ENCODE measurements at regions not wholly inside any gene's neighbourhood (a gene's known extent, or its start where the extent isn't known, plus 50 kb on each side); places are given as distances from the start of the nearest gene placed in this dataset.

- no peak for DNase-seq (ENCODE audit: low read depth in 2 of 2)
These were observed 226.8 kb upstream of the HMGA2 start for GRCh38 chr12:65597527-65597926.

DNA sequence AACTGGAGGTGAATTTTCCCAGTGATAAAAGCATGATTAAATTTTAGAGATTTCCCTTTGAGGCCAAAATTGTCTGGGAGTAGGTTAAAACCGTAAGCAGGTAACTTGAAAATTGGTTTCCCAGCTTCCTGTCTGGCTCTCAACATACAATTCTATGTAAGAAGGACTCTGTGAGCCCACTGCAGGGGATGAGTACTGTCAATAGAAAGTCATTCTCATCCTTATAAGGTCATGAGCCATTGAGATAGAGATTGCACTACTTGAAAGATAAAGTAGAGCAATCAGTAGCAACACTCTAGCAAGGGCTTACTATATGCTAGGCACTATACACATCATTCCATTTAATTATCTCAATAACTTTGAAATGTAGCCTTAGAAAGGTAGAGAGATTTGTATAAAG is 225.6 kb upstream of the HMGA2 start:
- no peak for DNase-seq (ENCODE audit: low read depth in 2 of 2)

DNA sequence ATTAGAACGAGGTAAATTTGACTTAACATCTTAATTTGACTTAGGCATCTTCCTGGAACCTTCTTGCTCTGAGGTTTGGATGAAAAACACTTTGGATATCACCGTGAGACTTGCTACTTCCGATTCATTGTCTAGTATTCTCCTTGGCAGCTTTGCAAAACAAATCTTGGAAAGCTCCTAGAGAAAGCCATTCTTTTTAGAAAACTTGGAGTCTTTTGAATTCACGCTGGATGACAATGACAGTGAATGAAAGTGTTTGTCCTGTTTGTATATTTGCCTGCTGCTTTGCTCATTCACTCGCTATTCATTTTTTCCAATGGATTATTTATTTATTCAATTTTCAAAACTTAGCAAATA is 222.1 kb upstream of the HMGA2 start:
- DNase-seq (ENCODE audit: low read depth in 2 of 2), result no peak

DNA sequence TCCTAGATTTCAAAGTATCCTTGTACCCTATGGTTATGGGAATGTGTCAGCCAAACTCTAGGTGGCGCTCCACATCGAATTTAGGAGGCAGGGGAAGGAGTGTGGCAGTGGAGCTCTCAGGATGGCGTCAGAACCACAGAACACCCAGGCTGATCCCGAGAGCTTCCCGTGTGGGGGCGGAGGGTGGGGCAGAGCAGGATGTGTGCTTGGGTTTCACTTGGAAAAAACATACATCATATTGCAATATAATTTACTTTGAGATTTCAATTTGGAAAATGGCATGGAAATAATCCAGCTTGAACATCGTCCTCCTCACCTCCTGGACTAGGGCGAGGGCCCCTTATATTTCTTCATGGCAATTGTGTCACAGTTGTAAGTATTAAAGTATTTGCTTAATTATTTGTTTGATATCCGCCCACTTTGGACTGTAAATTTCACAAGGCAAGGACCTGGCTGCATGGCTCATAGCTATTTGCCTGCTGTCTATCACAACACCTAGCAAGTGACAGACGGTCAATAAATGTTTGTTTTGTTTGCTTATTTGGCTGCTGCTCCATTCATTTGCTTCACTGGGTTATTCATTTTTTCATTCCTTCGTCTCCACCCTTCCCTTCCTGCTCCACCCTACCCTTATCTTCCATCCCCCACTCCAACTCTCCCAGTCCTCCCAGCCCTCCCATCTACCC is 221.5 kb upstream of the HMGA2 start:
- peak; percentile 88 to 90 for DNase-seq (ENCODE audit: low read depth in 2 of 2)

DNA sequence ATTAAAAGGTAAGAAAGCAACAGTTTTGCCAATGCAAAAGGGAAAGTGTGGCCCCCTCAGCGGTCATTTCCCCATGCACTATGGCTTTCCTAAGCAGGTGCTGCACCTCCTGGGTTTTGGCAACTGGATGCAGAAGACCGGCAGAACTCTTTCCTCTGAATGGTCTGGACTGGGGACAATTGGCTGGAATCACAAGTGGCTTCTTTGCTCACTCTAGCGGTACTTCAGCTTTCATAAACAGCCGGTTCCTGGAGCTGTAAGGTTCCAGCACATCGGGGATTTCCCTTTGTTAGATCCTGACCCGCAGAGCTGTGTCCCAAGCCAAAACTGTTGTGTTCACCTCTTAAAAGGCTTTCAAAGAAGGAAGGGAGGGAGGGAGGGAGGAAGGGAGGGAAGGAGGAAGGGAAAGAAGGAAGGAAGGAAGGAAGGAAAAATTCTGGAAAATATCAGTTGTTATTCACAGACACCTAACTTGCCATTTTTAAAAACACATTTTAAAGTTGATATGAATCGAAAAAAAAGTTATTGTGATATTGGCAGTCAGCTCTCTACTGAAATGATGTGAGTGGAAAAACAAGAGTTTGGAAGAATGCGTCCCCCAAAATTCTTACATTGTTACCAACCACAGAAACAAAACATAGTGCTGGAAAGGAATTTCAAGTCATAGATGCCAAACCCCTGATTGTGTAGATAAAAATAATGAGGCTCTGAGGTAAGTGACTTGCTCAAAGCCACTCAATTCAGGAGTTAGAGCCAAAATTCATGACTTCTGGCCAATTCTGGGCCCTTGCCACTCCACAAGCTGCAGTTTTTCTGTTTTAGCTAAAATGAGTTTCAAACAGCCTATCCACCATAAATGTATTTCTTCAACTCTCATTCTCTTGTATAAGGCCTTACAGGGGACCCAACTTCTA is 220.6 kb upstream of the HMGA2 start:
- DNase-seq (ENCODE audit: low read depth in 2 of 2), result peak; percentile 88

- no peak for DNase-seq (ENCODE audit: low read depth in 2 of 2)
These were observed 219.3 kb upstream of the HMGA2 start for GRCh38 chr12:65605019-65605418.

GRCh38 chr12:65606008-65606766 is 218.1 kb upstream of the HMGA2 start:
- no peak for DNase-seq (ENCODE audit: low read depth in 2 of 2)

- peak in 1 of 2 experiments; percentile 62 for DNase-seq (ENCODE audit: low read depth in 2 of 2)
These were observed 216.9 kb upstream of the HMGA2 start for GRCh38 chr12:65607401-65607841.

GRCh38 chr12:65608319-65608916 is 215.9 kb upstream of the HMGA2 start:
- no peak for DNase-seq (ENCODE audit: low read depth in 2 of 2)

GRCh38 chr12:65609359-65609771 is 214.9 kb upstream of the HMGA2 start:
- DNase-seq (ENCODE audit: low read depth in 2 of 2), result peak; percentile 89 to 90

GRCh38 chr12:65611396-65611795 is 212.9 kb upstream of the HMGA2 start:
- DNase-seq (ENCODE audit: low read depth in 2 of 2), result no peak

DNA sequence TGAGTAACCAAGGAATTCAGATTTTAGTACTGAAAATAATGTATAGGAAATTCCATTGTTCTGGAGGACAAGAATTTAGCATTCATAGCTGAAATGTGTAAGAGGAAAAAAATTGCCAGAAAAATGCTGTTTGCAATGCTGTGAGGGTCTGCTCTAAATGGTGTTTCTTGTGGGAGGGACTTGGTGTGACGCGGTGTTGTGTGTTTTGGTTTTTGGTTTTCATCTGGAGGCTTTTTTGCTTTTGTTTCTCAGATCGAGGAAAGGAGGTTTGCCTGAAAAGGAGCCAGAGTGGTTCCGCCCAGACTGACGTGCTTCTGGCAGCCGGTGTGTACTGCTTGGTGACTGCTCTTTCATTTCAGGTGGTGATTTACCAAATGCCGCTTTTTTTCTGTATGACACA is 211.8 kb upstream of the HMGA2 start:
- peak; percentile 67 to 74 for DNase-seq (ENCODE audit: low read depth in 2 of 2)

DNA sequence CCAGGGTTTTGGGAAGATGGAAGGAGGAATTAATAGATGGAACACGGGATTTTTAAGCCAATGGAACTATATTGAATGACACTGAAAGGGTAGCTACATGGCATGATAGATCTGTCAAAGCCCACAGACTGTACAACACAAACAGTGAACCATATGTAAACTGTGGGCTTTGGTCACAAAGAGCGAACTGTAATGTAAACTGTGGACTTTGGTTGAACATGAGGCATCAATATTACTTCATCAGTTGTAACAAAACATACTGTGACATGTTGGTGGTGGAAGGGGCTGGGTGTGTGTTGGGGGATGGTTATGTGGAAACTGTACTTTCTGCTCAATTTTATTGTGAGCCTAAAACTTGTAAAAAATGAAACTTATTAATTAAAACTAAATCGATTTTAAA is 210.6 kb upstream of the HMGA2 start:
- DNase-seq (ENCODE audit: low read depth in 2 of 2), result no peak

- no peak for DNase-seq (ENCODE audit: low read depth in 2 of 2)
These were observed 209.9 kb upstream of the HMGA2 start for GRCh38 chr12:65614259-65614889.

DNA sequence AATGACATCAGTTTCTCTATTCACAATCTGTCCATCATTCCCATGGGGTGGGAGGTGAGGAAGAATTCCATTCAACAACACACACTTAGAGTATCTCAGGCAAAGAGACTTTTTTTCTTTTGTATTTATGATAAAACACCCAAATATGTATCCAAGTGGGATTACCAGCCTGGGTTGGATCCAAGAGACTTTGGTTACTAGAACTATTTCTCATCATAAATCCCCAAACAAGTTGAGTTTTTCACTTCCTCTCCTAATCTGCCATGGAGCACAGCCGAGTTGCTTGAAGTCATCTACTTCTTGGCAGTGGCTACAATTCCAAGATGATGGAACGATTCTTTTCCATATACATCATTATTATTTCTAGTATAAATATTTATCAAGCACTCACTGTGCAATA is 209.2 kb upstream of the HMGA2 start:
- DNase-seq (ENCODE audit: low read depth in 2 of 2), result peak; percentile 98

DNA sequence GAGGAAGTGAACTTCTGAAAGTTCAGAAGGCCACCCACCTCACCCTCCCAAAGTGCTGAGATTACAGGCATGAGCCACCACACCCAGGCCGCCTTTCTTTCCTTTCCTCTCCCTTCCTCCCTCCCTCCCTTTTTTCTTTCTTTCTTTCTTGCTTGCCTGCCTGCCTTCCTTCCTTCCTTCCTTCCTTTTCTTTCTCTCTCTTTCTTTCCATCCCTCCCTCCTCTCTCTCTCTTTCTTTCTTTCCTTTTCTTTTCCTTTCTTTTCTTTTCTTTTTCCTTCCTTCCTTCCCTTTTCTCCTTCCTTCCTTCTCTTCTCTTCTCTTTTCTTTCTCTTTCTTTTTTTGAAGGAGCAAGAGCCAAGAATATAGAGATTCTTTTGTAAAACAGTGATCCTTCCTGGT is 208.3 kb upstream of the HMGA2 start:
- DNase-seq (ENCODE audit: low read depth in 2 of 2), result no peak

DNA sequence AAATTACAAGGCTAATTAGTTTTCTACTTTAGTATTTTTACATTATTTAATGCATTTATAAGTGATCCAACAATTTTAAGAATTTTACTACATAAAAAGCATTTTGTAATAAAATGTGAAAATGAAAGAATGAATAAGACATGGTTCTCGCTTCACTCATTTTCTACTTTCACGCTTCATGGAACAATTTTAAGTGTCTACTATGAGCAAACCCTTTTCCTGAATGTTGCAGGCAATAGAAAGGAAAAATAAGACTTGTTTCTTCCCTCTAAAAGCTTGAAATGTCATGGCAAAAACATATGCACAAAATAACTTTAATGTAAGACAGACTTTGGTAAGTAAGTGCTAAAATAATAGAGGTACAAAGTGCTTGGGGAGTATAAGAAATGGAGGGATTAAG is 205.7 kb upstream of the HMGA2 start:
- DNase-seq (ENCODE audit: low read depth in 2 of 2), result no peak

GRCh38 chr12:65619018-65619417 is 205.3 kb upstream of the HMGA2 start:
- no peak for DNase-seq (ENCODE audit: low read depth in 2 of 2)

DNA sequence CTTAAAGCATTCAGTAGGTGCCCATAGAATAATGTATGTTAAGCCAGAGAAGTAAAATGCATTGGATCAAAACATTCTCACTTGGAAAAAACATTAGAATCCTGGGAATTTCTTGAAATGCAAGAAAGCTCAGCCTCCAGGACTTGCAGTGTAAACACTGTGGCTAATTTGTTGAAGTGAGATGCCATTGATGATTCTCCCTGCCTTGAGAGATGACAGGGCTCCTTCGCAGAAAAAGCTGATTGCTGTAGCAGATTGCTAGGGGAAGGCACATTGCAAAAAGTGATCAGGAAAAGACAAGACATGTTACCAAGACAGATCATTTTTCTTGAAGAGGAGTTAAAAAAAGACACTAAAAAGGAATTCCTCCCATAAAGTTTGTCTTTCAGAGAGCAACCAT is 204.2 kb upstream of the HMGA2 start:
- no peak for DNase-seq (ENCODE audit: low read depth in 2 of 2)

GRCh38 chr12:65622056-65622455 is 202.2 kb upstream of the HMGA2 start:
- DNase-seq (ENCODE audit: low read depth in 2 of 2), result no peak

DNA sequence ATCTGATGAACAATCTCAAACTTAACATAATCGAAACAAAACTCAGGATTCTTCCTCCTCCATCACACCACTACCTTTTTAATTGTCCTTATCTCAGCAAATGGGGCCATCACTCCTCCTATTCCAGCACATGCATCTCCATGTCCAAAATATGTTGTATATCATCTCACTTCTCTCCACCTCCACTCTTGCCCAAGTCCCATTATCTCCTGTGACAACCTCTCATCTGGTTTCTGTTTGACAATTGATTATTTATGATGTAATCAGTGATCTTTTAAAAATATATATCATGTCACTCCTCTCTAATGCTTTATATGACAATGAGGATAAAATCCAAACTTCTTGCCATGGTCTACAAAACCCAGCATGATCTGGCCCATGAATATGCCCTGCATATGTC is 200.8 kb upstream of the HMGA2 start:
- no peak for DNase-seq (ENCODE audit: low read depth in 2 of 2)
